MM.1S (cell line): ENCODE measurements at regions not wholly inside any gene's neighbourhood (a gene's known extent, or its start where the extent isn't known, plus 50 kb on each side); places are given as distances from the start of the nearest gene placed in this dataset.

ENCODE experiments used
- EZH2phosphoT487 ChIP-seq: fragments of 300-600 bp; sonication (generic); IDR thresholded peaks from 2 replicates; pipeline ENCODE4 v1.6.1; 2018; ENCODE audit warnings: antibody characterized with exemption, low read length
- TF ChIP-seq, protein P1 (sequence below): fragments of 300-600 bp; sonication (generic); IDR thresholded peaks from 2 replicates; pipeline ENCODE4 v1.5.1; 2016; ENCODE audit warnings: antibody characterized with exemption, low read length, mixed read lengths

DNA sequence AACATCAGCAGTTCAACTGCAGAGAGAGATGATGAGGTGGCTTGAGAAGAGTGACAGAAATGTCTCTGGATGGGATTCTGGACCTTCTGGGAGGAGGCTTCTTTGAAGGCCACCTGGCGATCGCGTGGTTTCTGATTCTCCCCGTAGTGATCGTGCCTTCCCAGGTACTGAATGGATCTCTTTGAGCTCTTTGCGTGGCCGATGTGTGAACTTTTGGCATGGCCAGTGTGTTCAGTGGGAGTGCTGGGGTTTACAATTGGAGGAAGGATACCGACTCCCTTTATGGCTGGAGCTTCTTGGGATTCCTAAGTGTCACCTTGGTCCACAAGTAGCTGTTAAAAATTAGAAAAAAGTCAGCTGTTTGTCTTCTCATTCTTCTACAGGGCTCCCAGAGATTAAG lies 374.7 kb downstream of the C12orf75 start:
- no peak for TF ChIP-seq EZH2phosphoT487
- TF ChIP-seq, protein P1, sequence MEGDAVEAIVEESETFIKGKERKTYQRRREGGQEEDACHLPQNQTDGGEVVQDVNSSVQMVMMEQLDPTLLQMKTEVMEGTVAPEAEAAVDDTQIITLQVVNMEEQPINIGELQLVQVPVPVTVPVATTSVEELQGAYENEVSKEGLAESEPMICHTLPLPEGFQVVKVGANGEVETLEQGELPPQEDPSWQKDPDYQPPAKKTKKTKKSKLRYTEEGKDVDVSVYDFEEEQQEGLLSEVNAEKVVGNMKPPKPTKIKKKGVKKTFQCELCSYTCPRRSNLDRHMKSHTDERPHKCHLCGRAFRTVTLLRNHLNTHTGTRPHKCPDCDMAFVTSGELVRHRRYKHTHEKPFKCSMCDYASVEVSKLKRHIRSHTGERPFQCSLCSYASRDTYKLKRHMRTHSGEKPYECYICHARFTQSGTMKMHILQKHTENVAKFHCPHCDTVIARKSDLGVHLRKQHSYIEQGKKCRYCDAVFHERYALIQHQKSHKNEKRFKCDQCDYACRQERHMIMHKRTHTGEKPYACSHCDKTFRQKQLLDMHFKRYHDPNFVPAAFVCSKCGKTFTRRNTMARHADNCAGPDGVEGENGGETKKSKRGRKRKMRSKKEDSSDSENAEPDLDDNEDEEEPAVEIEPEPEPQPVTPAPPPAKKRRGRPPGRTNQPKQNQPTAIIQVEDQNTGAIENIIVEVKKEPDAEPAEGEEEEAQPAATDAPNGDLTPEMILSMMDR, result no peak
